ENCODE measurements at regions not wholly inside any gene's neighbourhood (a gene's known extent, or its start where the extent isn't known, plus 50 kb on each side); places are given as distances from the start of the nearest gene placed in this dataset.

- H3K4me3 Mint-ChIP-seq: no peak overlapping the region
- H3K36me3 Mint-ChIP-seq (ENCODE audit: low read depth): no peaks in the 10 kb centered on the region
- H3K9me3 Mint-ChIP-seq: no peaks in the 10 kb centered on the region
- H3K27ac Mint-ChIP-seq: no peak overlapping the region
- DNase-seq: no peak
- peaks cover 16% of the 10 kb centered on the region for H3K27me3 Mint-ChIP-seq
- no peaks in the 10 kb centered on the region for H3K4me1 Mint-ChIP-seq (ENCODE audit: low read depth)
Measured at GRCh38 chr10:117694190-117694589, 151.6 kb downstream of the EMX2 start.

- H3K36me3 Mint-ChIP-seq (ENCODE audit: low read depth): no peaks in the 10 kb centered on the region
Measured at GRCh38 chr10:117697402-117697801, 154.9 kb downstream of the EMX2 start.

GRCh38 chr10:117698809-117699208 lies 156.3 kb downstream of the EMX2 start:
- no peak overlapping the region for H3K27ac Mint-ChIP-seq
- H3K27me3 Mint-ChIP-seq: peaks cover 14% of the 10 kb centered on the region
- H3K9me3 Mint-ChIP-seq: no peaks in the 10 kb centered on the region
- no peaks in the 10 kb centered on the region for H3K36me3 Mint-ChIP-seq (ENCODE audit: low read depth)
- no peak for DNase-seq
- no peaks in the 10 kb centered on the region for H3K4me1 Mint-ChIP-seq (ENCODE audit: low read depth)
- no peak overlapping the region for H3K4me3 Mint-ChIP-seq

More at GRCh38 chr10:117697402-117697801, 154.9 kb downstream of the EMX2 start:
- Mint-ChIP-seq H3K27ac (no peak overlapping the region), H3K9me3 (no peaks in the 10 kb centered on the region), H3K4me3 (no peak overlapping the region), H3K4me1 (ENCODE audit: low read depth) (no peaks in the 10 kb centered on the region), H3K27me3 (peaks cover 20% of the 10 kb centered on the region)
- DNase-seq: no peak

- Mint-ChIP-seq H3K27ac (no peak overlapping the region), H3K4me1 (ENCODE audit: low read depth) (no peaks in the 10 kb centered on the region), H3K36me3 (ENCODE audit: low read depth) (no peaks in the 10 kb centered on the region), H3K27me3 (peaks cover 10% of the 10 kb centered on the region), H3K9me3 (no peaks in the 10 kb centered on the region), H3K4me3 (no peak overlapping the region)
- no peak for DNase-seq
Measured at GRCh38 chr10:117699436-117700075, 157.0 kb downstream of the EMX2 start.

GRCh38 chr10:117710181-117710798 lies 167.7 kb downstream of the EMX2 start:
- peaks cover 8% of the 10 kb centered on the region for H3K27me3 Mint-ChIP-seq
- DNase-seq: no peak
- H3K4me1 Mint-ChIP-seq (ENCODE audit: low read depth): no peaks in the 10 kb centered on the region
- H3K4me3 Mint-ChIP-seq: no peak overlapping the region
- H3K9me3 Mint-ChIP-seq: no peaks in the 10 kb centered on the region
- H3K36me3 Mint-ChIP-seq (ENCODE audit: low read depth): no peaks in the 10 kb centered on the region
- no peak overlapping the region for H3K27ac Mint-ChIP-seq

GRCh38 chr10:117716889-117717288 lies 174.3 kb downstream of the EMX2 start:
- no peaks in the 10 kb centered on the region for H3K4me1 Mint-ChIP-seq (ENCODE audit: low read depth)
- no peaks in the 10 kb centered on the region for H3K36me3 Mint-ChIP-seq (ENCODE audit: low read depth)
- DNase-seq: no peak

GRCh38 chr10:117718986-117719920 lies 176.7 kb downstream of the EMX2 start:
- no peak for DNase-seq
- Mint-ChIP-seq H3K9me3 (peaks cover 3% of the 10 kb centered on the region), H3K4me3 (no peak overlapping the region), H3K36me3 (ENCODE audit: low read depth) (no peaks in the 10 kb centered on the region), H3K27me3 (peaks cover 34% of the 10 kb centered on the region), H3K27ac (no peak overlapping the region), H3K4me1 (ENCODE audit: low read depth) (no peaks in the 10 kb centered on the region)

More at GRCh38 chr10:117716889-117717288, 174.3 kb downstream of the EMX2 start:
- Mint-ChIP-seq H3K4me3 (no peak overlapping the region), H3K9me3 (peaks cover 3% of the 10 kb centered on the region), H3K27me3 (peaks cover 22% of the 10 kb centered on the region), H3K27ac (no peak overlapping the region)

- DNase-seq: no peak
- Mint-ChIP-seq H3K9me3 (peaks cover 3% of the 10 kb centered on the region), H3K27me3 (peaks cover 37% of the 10 kb centered on the region), H3K27ac (no peak overlapping the region), H3K36me3 (ENCODE audit: low read depth) (no peaks in the 10 kb centered on the region), H3K4me3 (no peak overlapping the region), H3K4me1 (ENCODE audit: low read depth) (no peaks in the 10 kb centered on the region)
Measured at GRCh38 chr10:117720931-117721835, 178.6 kb downstream of the EMX2 start.

- Mint-ChIP-seq H3K27ac (no peak overlapping the region), H3K27me3 (peaks cover 37% of the 10 kb centered on the region), H3K4me3 (no peak overlapping the region), H3K36me3 (ENCODE audit: low read depth) (no peaks in the 10 kb centered on the region), H3K9me3 (peaks cover 3% of the 10 kb centered on the region), H3K4me1 (ENCODE audit: low read depth) (no peaks in the 10 kb centered on the region)
- DNase-seq: no peak
Measured at GRCh38 chr10:117721873-117722272, 179.3 kb downstream of the EMX2 start.

GRCh38 chr10:117723343-117723742 lies 180.8 kb downstream of the EMX2 start:
- peaks cover 41% of the 10 kb centered on the region for H3K27me3 Mint-ChIP-seq
- H3K4me1 Mint-ChIP-seq (ENCODE audit: low read depth): no peaks in the 10 kb centered on the region
- no peak overlapping the region for H3K4me3 Mint-ChIP-seq
- H3K27ac Mint-ChIP-seq: no peak overlapping the region
- no peaks in the 10 kb centered on the region for H3K36me3 Mint-ChIP-seq (ENCODE audit: low read depth)
- no peak for DNase-seq
- H3K9me3 Mint-ChIP-seq: no peaks in the 10 kb centered on the region

GRCh38 chr10:117725993-117726392 lies 183.4 kb downstream of the EMX2 start:
- H3K36me3 Mint-ChIP-seq (ENCODE audit: low read depth): no peaks in the 10 kb centered on the region
- DNase-seq: no peak
- no peak overlapping the region for H3K4me3 Mint-ChIP-seq
- no peaks in the 10 kb centered on the region for H3K4me1 Mint-ChIP-seq (ENCODE audit: low read depth)
- no peak overlapping the region for H3K27ac Mint-ChIP-seq
- H3K9me3 Mint-ChIP-seq: no peaks in the 10 kb centered on the region
- H3K27me3 Mint-ChIP-seq: peaks cover 47% of the 10 kb centered on the region

- Mint-ChIP-seq H3K36me3 (ENCODE audit: low read depth) (no peaks in the 10 kb centered on the region), H3K27me3 (peaks cover 50% of the 10 kb centered on the region), H3K9me3 (no peaks in the 10 kb centered on the region), H3K4me1 (ENCODE audit: low read depth) (no peaks in the 10 kb centered on the region), H3K27ac (no peak overlapping the region), H3K4me3 (no peak overlapping the region)
- DNase-seq: no peak
Measured at GRCh38 chr10:117726596-117727295, 184.2 kb downstream of the EMX2 start.

- no peaks in the 10 kb centered on the region for H3K9me3 Mint-ChIP-seq
Measured at GRCh38 chr10:117727421-117727820, 184.9 kb downstream of the EMX2 start.

More at GRCh38 chr10:117727421-117727820, 184.9 kb downstream of the EMX2 start:
- H3K4me1 Mint-ChIP-seq (ENCODE audit: low read depth): no peaks in the 10 kb centered on the region
- no peak overlapping the region for H3K27ac Mint-ChIP-seq
- no peaks in the 10 kb centered on the region for H3K36me3 Mint-ChIP-seq (ENCODE audit: low read depth)
- no peak for DNase-seq
- peaks cover 53% of the 10 kb centered on the region for H3K27me3 Mint-ChIP-seq
- H3K4me3 Mint-ChIP-seq: no peak overlapping the region

All from activated T-cell treated with anti-CD3 and anti-CD28 coated beads, Interleukin-2, amount 50 U/mL, for 24 hours (primary cell).